OCI-LY3 (cell line): ENCODE measurements at regions not wholly inside any gene's neighbourhood (a gene's known extent, or its start where the extent isn't known, plus 50 kb on each side); places are given as distances from the start of the nearest gene placed in this dataset.
"Not testable (repeated sequence)": the region's sequence is repeated elsewhere in the genome, so short reads cannot be mapped to it uniquely, and the experiment has no call there.

ENCODE experiments used
- H2AFZ ChIP-seq: fragments of 200-600, 300-600 bp; shearing (Covaris generic); 2 replicates; pipeline ENCODE4 v1.6.0; 2014; ENCODE audit warnings: antibody characterized with exemption, low read depth, low read length
- H3K27ac ChIP-seq: fragments of 200-600, 300-600 bp; sonication (generic); 2 replicates; pipeline ENCODE4 v1.5.1; 2014; ENCODE audit warnings: mild to moderate bottlenecking, low read length, moderate library complexity, mixed read lengths
- H3K27me3 ChIP-seq: fragments of 200-600, 300-600 bp; sonication (generic); 2 replicates; pipeline ENCODE4 v1.6.1; 2014; ENCODE audit warnings: low read depth, low read length, mixed read lengths
- H3K36me3 ChIP-seq: fragments of 200-600, 300-600 bp; sonication (generic); replicated peaks from 2 replicates; pipeline ENCODE3; 2014; ENCODE audit warnings: low read depth, low read length, mixed read lengths
- H3K4me1 ChIP-seq: fragments of 300-600, 200-600 bp; sonication (generic); 2 replicates; pipeline ENCODE4 v1.6.1; 2014; ENCODE audit warnings: low read length, mixed read lengths
- H3K4me2 ChIP-seq: fragments of 200-600, 300-600 bp; sonication (generic); 2 replicates; pipeline ENCODE4 v1.6.1; 2014; ENCODE audit warnings: low read length, mixed read lengths
- H3K4me3 ChIP-seq: fragments of 300-600, 200-600 bp; sonication (generic); 2 replicates; pipeline ENCODE4 v1.5.1; 2014; ENCODE audit warnings: antibody characterized with exemption, mild to moderate bottlenecking, low read length, moderate library complexity
- H3K79me2 ChIP-seq: fragments of 300-600, 200-600 bp; shearing (Covaris generic); 2 replicates; pipeline ENCODE4 v1.6.1; 2014; ENCODE audit warnings: mild to moderate bottlenecking, low read length, mixed read lengths
- H3K9ac ChIP-seq: fragments of 300-600, 200-600 bp; shearing (Covaris generic); 2 replicates; pipeline ENCODE4 v1.6.0; 2014; ENCODE audit warnings: mild to moderate bottlenecking, low read length, moderate library complexity
- H3K9me3 ChIP-seq: fragments of 200-600, 300-600 bp; shearing (Covaris generic); 2 replicates; pipeline ENCODE4 v1.6.1; 2014; ENCODE audit warnings: low read length, mixed read lengths; ENCODE audit not compliant: insufficient read depth
- H4K20me1 ChIP-seq: fragments of 200-600, 300-600 bp; sonication (generic); 2 replicates; pipeline ENCODE4 v1.6.1; 2016; ENCODE audit warnings: low read length, mixed read lengths; ENCODE audit not compliant: insufficient read depth
- EZH2phosphoT487 ChIP-seq: fragments of 200-600 bp; shearing (Covaris generic); IDR thresholded peaks from 2 replicates; pipeline ENCODE4 v1.6.1; 2018; ENCODE audit warnings: antibody characterized with exemption, mixed run types, low read depth
- TF ChIP-seq, protein P1 (sequence below): fragments of 200-600, 300-600 bp; sonication (generic); IDR thresholded peaks from 2 replicates; pipeline ENCODE4 v1.5.1; 2014; ENCODE audit warnings: antibody characterized with exemption, low read length, low read depth

DNA sequence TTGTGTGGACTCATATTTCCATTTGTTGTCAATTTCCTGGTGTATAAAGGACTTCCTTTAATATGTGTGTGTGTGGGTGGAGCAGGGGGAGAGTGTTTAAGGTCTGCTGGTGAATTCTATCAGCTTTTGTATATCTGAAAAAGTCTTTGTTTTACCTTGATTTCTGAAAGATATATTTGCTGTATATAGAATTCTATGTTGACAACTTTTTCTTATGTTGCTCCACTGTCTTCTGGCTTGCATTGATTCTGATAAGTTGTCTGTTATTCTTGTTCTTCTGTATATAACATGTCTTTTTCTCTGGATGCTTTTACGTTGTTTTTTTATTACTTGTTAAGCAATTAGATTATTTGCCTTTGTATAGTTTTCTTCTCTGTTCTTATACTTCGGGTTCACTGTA, 90.0 kb upstream of the CEP162 start:
- Histone ChIP-seq H3K9me3 (peaks cover 10% of the 10 kb centered on the region; the same call in 1 of the 2 replicates), H3K79me2 (no peaks in the 10 kb centered on the region), H3K9ac (no peak overlapping the region), H3K4me2 (no peak overlapping the region), H3K27me3 (no peaks in the 10 kb centered on the region), H3K4me1 (peaks cover 6% of the 10 kb centered on the region), H3K36me3 (peaks cover 2% of the 10 kb centered on the region), H2AFZ (no peak overlapping the region), H3K4me3 (no peak overlapping the region), H4K20me1 (no peaks in the 10 kb centered on the region), H3K27ac (no peak overlapping the region)
- TF ChIP-seq, protein P1, sequence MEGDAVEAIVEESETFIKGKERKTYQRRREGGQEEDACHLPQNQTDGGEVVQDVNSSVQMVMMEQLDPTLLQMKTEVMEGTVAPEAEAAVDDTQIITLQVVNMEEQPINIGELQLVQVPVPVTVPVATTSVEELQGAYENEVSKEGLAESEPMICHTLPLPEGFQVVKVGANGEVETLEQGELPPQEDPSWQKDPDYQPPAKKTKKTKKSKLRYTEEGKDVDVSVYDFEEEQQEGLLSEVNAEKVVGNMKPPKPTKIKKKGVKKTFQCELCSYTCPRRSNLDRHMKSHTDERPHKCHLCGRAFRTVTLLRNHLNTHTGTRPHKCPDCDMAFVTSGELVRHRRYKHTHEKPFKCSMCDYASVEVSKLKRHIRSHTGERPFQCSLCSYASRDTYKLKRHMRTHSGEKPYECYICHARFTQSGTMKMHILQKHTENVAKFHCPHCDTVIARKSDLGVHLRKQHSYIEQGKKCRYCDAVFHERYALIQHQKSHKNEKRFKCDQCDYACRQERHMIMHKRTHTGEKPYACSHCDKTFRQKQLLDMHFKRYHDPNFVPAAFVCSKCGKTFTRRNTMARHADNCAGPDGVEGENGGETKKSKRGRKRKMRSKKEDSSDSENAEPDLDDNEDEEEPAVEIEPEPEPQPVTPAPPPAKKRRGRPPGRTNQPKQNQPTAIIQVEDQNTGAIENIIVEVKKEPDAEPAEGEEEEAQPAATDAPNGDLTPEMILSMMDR: no peak
- TF ChIP-seq EZH2phosphoT487: no peak

DNA sequence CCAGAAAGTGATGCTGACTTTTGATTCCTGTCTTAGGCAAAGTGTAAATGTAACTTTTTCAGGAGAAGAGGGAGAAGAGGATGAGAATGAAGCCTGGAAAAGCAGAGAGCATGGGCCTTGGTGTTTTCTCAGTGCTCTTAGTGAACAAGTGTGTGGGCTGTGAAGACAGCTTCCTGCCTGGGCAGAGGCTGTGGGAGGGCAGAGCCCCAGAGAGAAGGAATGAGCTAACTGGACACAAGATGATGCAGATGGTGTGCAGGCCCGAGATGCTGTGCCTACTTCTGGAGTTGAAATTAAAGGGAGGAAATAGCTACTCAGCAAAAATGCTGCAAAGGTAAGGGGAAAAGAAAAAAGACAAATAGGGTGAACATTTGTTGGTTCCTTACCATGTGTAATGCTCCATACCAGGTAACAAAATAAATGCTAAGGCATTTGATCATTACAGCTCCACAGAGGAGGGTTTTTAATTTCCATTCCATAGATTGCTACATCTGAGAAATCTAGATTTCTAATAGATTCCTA, 87.0 kb upstream of the CEP162 start:
- H3K27ac ChIP-seq: no peak overlapping the region
- H3K9ac ChIP-seq: no peak overlapping the region
- TF ChIP-seq, protein P1: no peak
- TF ChIP-seq EZH2phosphoT487: no peak
- H3K4me3 ChIP-seq: no peak overlapping the region
- H4K20me1 ChIP-seq: no peaks in the 10 kb centered on the region
- no peaks in the 10 kb centered on the region for H3K4me1 ChIP-seq
- peaks cover 2% of the 10 kb centered on the region for H3K36me3 ChIP-seq
- no peaks in the 10 kb centered on the region for H3K27me3 ChIP-seq
- peaks cover 10% of the 10 kb centered on the region; the same call in 1 of the 2 replicates for H3K9me3 ChIP-seq
- H3K4me2 ChIP-seq: no peak overlapping the region
- H2AFZ ChIP-seq: peak overlapping the region; percentile 38; the same call in 1 of the 2 replicates
- no peaks in the 10 kb centered on the region for H3K79me2 ChIP-seq

DNA sequence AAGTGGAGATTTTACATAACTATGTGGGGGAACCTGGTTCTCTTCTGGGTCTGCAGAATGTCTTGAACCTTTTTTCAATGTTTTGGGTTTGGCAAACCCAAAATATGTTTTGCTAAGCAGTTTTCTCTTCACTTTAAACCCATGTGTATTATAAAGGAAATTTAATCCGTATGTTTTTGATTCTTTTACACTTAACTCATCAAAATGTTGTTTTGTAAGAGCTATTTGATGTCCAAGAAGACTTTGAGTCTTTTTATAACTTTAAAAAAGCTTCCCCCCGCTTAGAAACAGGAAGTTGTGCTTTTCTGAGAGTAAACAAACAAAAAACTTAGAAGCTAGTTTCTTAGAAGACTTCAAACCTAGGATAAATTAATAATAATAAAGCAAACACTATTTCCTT, 81.9 kb upstream of the CEP162 start:
- no peak overlapping the region for H3K4me2 ChIP-seq
- no peaks in the 10 kb centered on the region for H3K36me3 ChIP-seq
- H3K79me2 ChIP-seq: no peaks in the 10 kb centered on the region
- H3K9ac ChIP-seq: no peak overlapping the region
- no peaks in the 10 kb centered on the region for H4K20me1 ChIP-seq
- H2AFZ ChIP-seq: no peak overlapping the region
- H3K9me3 ChIP-seq: no peaks in the 10 kb centered on the region
- H3K4me3 ChIP-seq: no peak overlapping the region
- H3K27me3 ChIP-seq: no peaks in the 10 kb centered on the region
- no peaks in the 10 kb centered on the region for H3K4me1 ChIP-seq
- TF ChIP-seq, protein P1: no peak
- TF ChIP-seq EZH2phosphoT487: no peak
- H3K27ac ChIP-seq: no peak overlapping the region

DNA sequence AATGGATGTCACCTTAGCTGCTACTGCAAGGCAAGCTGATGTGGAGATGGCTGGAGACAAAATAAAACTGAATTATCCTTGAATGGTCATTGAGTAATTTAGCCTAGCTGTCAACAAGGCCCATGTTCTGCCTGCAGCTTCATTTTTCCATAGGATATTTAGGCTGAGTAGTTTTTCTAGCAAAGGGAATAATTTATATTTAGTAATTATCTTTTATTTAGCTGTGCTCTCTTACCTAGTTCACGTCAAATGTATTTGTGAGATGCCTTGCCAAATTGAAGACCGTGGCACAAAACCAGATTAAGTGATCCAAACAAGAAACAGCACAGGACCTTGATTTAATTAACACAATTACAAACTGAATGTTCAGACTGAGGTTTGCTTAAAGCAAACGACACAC, 77.4 kb upstream of the CEP162 start:
- H3K27ac ChIP-seq: no peak overlapping the region
- H3K9me3 ChIP-seq: no peaks in the 10 kb centered on the region
- no peak overlapping the region for H3K4me2 ChIP-seq
- H3K4me3 ChIP-seq: no peak overlapping the region
- no peaks in the 10 kb centered on the region for H3K4me1 ChIP-seq
- no peak overlapping the region for H2AFZ ChIP-seq
- no peaks in the 10 kb centered on the region for H3K27me3 ChIP-seq
- H3K79me2 ChIP-seq: no peaks in the 10 kb centered on the region
- no peaks in the 10 kb centered on the region for H3K36me3 ChIP-seq
- no peak overlapping the region for H3K9ac ChIP-seq
- H4K20me1 ChIP-seq: no peaks in the 10 kb centered on the region
- no peak for TF ChIP-seq EZH2phosphoT487
- TF ChIP-seq, protein P1: no peak

DNA sequence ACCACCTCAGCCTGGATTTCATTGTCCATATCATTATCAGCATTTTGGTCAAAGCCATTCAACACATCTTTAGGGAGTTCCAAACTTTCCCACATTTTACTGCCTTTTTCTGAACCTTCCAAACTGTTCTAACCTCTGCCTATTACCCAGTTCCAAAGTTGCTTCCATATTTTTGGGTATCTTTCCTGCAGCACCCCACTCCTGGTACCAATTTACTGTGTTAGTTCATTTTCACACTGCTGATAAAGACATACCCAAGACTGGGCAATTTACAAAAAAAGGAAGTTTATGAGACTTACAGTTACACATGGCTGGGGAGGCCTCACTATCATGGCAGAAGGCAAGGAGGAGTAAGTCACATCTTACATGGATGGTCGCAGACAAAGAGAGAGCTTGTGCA, 63.6 kb upstream of the CEP162 start:
- not testable (repeated sequence) for H4K20me1 ChIP-seq, H3K27ac ChIP-seq, H3K27me3 ChIP-seq, H3K4me2 ChIP-seq, H2AFZ ChIP-seq, H3K36me3 ChIP-seq, H3K9me3 ChIP-seq, H3K9ac ChIP-seq, H3K79me2 ChIP-seq, H3K4me1 ChIP-seq, H3K4me3 ChIP-seq
